PC-3 (cell line): ENCODE measurements at regions not wholly inside any gene's neighbourhood (a gene's known extent, or its start where the extent isn't known, plus 50 kb on each side); places are given as distances from the start of the nearest gene placed in this dataset.

Source experiments
- CTCF ChIP-seq: fragments of 300-600 bp; sonication (generic); conservative IDR thresholded peaks from 2 replicates; pipeline ENCODE4 v1.5.1; 2017; ENCODE audit warnings: antibody characterized with exemption, low read depth, mild to moderate bottlenecking, low read length
- EZH2phosphoT487 ChIP-seq: fragments of 300-600 bp; sonication (generic); IDR thresholded peaks from 2 replicates; pipeline ENCODE4 v1.6.1; 2018; ENCODE audit warnings: mild to moderate bottlenecking, antibody characterized with exemption, low read length, borderline replicate concordance

GRCh38 chr2:8611246-8611645 lies 70.6 kb upstream of the ID2 start:
- TF ChIP-seq CTCF (no peak), EZH2phosphoT487 (no peak)
